HG02642 (cell line): ENCODE measurements at regions not wholly inside any gene's neighbourhood (a gene's known extent, or its start where the extent isn't known, plus 50 kb on each side); places are given as distances from the start of the nearest gene placed in this dataset.
"Not testable (repeated sequence)": the region's sequence is repeated elsewhere in the genome, so short reads cannot be mapped to it uniquely, and the experiment has no call there.

Source experiments
- ATAC-seq: cut with Tn5 transposase; IDR thresholded peaks from one replicate; pipeline ENCODE4 v1.9.1; 2021; ENCODE audit warnings: mild to moderate bottlenecking; ENCODE audit not compliant: unreplicated experiment, poor library complexity

DNA sequence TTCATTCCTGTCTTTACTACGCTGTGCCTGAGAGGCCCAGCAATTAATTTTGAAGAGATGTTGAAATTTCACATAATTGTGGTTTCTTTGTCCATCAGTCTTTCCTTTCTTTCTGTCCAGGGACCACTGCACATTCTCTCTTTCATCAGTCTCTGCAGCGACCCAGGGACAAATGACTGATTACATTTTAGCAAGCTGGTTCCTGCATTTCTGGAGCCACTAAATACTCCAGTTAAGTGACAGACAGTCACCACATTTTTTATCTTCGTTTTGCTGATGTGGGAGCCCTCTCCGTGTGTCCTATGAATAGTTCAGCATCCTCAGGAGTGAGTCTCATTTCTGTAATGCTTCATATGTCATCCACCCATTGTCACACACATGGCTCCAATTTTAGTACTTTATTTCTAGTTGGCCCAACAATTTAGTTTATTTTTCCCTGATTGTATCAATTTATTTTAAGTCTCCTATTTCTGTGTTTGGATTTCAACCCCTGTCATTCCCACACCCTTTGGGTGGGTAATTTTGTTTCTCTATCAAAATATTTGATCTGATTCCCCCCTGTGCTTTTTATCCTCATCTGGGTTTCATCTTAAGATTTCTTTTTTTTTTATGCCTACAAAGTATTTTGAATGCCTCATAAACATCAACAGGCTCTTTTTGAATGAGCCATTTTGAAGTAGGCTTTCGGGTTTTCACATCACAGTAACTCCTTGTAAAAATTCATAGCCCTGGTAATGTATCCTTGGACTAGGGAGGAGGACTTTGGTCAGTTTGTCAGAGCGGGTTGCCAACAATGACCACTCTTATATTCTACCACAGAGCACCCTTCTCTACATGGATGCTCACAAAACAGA is 1196.5 kb downstream of the GALC start:
- no peak for ATAC-seq

- no peak for ATAC-seq
Observed at GRCh38 chr14:86794689-86795088, 1198.3 kb downstream of the GALC start.

DNA sequence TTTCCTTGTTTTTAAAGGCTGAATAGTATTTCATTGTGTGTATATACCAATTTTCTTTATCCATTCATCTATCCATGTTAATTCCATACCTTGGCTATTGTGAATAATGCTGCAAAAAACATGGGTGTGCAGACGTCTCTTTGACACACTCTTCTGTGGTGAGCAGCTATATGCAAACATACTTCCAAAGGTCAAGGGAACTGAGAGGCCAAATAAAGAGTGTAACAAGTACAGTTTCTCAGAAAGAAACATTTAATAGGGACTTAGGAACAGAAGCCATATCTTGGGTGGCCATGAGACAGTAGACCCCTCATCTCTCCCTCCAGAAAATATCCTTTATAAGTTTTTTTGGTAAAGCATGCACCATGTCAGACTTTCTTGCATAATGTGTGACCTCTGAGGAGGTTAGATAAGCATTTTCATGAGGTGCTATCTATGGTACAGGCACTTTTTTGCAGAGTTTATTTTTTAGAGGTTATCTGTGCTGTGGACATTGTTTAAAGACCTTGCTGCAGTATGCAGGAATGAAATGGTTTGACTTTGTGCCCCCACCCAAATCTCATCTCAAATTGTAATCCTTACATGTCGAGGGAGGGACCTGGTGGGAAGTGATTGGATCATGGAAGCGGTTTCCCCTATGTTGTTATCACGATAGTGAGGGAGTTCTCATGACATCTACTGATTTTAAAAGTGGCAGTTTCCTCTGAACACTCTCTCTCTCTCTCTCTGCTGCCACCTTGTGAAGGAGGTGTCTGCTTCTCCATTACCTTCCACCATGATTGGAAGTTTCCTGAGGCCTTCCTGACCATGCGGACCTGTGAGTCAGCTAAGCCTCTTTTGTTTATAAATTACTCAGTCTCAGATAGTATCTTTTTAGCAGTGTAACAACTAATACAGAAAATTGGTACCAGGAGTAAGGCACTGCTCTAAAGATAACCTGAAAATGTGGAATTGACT is 1202.3 kb downstream of the GALC start:
- no peak for ATAC-seq

- ATAC-seq, result no peak
Observed at GRCh38 chr14:86788224-86788623, 1204.8 kb downstream of the GALC start.

DNA sequence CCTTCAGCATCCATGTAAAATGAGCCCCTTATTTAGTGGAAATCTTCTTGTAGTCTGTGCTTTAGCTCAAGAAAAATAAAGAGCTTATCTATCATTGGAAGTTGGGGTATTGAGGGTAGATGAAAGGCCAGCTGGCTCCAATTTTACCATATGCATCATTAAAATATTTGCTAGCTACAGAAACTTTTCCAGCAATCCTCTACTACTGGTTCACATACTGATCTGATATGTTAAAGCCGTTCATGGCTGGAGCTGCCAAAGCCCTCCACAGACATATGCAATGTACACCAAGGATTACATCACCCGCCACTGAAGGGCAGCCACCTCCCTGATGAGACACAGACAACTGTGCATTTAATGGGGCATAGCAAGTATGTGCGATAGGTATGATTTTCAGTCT is 1205.3 kb downstream of the GALC start:
- ATAC-seq, result no peak

- no peak for ATAC-seq
Observed at GRCh38 chr14:86782092-86782580, 1210.8 kb downstream of the GALC start.

DNA sequence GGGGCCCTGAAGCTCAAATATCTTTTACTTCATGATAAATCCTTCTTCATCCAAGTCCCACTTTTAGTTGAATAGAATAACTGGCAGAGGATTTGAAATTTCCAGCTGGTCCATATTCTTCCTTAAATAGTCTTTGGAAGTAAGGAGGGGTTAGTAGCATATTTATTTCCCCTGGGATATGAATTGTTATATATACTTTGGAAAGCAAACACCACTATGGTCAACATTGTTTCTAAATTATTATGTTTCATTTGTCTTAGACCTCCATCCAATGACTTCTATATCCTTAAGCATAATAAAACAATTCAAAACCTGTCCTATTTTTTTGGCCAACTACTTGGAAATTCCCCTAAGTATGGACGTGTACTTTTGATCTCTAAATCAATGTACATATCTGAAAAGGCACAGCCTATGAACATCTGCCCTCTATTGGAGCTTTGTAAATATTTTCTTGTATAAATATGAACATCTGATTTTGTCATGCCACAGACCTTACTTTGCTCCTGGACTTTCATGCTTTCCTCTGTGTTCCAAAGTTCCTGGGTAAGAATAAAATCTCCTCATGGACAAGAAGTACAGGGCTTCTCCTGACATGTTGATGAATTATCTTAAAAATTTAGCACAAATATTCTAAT is 1212.0 kb downstream of the GALC start:
- ATAC-seq, result no peak

GRCh38 chr14:86780461-86780860 is 1212.5 kb downstream of the GALC start:
- ATAC-seq, result no peak

DNA sequence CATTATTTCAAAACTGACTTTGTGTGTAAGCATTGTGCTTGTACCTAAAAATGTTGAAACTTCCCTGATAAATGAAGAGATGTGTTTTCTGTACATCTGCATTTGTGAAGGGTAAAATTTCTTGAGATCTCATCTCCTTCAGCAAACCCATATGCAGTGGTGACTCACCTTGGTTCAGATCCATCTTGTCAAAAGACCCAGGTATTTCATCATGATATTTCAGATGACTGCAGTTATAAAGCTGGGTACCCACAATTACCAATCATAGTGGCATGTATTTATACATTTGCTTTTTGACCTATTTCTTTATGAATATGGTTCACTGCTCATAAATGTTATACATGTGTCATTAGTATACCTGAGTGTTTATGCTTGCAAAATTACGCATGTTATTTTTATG is 1213.6 kb downstream of the GALC start:
- ATAC-seq, result no peak

GRCh38 chr14:86777963-86778602 is 1214.9 kb downstream of the GALC start:
- ATAC-seq, result no peak

DNA sequence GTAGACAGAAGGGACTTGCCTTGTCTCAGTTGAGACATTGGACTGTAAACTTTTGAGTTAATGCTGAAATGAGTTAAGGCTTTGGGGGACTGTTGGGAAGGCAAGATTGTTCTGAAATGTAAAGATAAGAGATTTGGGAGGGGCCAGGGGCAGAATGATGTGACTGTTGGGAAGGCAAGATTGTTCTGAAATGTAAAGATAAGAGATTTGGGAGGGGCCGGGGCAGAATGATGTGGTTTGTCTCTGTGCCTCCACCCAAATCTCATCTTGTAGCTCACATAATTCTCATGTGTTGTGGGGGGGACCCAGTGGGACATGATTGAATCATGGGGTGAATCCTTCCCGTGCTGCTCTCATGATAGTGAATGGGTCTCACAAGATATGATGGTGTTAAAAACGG is 1217.1 kb downstream of the GALC start:
- not testable (repeated sequence) for ATAC-seq

DNA sequence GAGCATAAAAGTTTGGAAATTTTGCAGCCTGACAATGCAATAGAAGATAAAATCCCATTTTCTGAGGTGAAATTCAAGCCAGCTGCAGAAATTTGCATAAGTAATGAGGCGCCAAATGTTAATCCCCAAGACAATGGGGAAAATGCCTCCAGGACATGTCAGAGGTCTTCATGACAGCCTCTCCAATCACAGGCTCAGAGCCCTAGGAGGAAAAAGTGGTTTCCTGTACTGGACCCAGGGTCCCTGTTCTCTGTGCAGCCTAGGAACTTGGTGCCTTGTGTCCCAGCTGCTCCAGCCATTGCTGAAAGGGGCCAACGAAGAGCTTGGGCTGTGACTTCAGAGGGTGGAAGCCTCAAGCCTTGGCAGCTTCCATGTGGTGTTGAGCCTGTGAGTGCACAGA is 1218.1 kb downstream of the GALC start:
- no peak for ATAC-seq

- ATAC-seq, result no peak
Observed at GRCh38 chr14:86772075-86772474, 1220.9 kb downstream of the GALC start.

GRCh38 chr14:86770186-86770585 is 1222.8 kb downstream of the GALC start:
- ATAC-seq, result no peak

DNA sequence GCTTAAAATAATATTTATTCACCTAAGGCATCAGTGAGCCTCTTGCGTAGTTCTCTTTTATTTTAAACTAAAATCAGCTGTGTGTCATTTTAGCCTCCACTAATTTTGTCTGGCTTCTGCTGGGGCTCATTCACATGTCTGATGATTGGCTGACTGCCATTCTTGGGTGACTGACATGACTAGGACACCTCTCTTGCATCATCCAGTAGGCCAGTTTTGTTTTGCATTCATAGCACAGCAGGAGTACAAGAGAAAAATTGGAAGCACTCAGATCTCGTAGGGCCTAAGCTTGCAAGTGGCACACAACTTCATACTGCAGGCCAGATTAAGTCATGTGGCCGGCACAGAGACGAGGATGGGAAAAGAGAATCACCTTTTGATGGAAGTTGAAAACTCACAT is 1226.5 kb downstream of the GALC start:
- ATAC-seq, result no peak

GRCh38 chr14:86761611-86762010 is 1231.4 kb downstream of the GALC start:
- no peak for ATAC-seq

DNA sequence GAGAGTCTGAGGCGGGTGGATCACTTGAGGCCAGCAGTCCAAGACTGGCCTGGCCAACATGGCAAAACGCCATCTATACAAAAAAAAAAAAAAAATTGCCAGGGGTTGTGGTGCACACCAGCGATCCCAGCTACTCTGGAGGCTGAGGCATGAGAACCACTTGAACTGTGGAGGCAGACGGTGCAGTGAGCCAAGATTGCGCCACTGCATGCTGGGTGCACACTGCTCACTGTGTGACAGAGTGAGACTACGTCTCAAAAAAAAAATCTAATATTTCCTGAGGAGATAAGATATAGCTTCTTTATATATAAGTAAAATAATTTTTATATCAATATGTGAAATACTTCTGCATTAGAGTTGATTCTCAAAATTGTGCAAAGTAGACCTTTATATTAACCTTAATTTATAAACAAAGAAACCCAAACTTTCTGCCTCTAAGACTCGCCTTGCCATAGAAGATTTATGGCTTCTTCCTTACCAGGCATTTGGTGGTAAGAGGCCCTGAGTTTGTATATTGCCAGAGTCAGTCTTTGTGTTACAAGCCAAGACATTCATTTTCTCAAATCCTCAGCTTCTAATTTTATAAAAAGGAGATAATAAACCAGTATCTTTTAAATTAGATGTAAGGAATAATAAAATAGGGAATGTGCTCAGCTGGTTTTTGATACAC is 1226.7 kb downstream of the FLRT2 start:
- ATAC-seq, result no peak

DNA sequence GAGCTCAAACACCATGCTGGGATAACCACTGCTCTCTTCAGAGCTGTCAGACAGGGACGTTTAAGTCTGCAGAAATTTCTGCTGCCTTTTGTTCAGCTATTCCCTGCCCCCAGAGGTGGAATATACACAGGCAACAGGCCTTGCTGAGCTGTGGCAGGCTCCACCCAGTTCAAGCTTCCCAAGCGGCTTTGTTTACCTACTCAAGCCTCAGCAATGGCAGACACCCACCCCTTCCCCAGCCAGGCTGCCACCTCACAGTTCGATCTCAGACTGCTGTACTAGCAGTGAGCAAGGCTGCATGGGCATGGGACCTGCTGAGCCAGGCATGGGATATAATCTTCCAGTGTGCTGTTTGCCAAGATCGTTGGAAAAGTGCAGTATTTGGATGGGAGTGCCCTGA is 1220.5 kb downstream of the FLRT2 start:
- not testable (repeated sequence) for ATAC-seq

- ATAC-seq, result no peak
Observed at GRCh38 chr14:86739761-86740160, 1209.8 kb downstream of the FLRT2 start.

DNA sequence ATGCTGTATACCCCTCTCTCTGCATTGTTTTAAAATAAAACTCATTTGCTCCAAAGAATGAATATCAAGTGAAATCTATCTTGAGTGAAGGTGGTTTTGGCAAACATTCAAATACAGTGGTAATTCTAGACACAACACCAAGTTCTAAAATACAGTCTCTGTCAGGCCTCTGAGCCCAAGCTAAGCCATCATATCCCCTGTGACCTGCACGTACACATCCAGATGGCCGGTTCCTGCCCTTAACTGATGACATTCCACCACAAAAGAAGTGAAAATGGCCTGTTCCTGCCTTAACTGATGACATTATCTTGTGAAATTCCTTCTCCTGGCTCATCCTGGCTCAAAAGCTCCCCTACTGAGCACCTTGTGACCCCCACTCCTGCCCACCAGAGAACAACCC is 1201.5 kb downstream of the FLRT2 start:
- not testable (repeated sequence) for ATAC-seq
